ENCODE measurements at regions not wholly inside any gene's neighbourhood (a gene's known extent, or its start where the extent isn't known, plus 50 kb on each side); places are given as distances from the start of the nearest gene placed in this dataset.
"Not testable (repeated sequence)": the region's sequence is repeated elsewhere in the genome, so short reads cannot be mapped to it uniquely, and the experiment has no call there.

DNA sequence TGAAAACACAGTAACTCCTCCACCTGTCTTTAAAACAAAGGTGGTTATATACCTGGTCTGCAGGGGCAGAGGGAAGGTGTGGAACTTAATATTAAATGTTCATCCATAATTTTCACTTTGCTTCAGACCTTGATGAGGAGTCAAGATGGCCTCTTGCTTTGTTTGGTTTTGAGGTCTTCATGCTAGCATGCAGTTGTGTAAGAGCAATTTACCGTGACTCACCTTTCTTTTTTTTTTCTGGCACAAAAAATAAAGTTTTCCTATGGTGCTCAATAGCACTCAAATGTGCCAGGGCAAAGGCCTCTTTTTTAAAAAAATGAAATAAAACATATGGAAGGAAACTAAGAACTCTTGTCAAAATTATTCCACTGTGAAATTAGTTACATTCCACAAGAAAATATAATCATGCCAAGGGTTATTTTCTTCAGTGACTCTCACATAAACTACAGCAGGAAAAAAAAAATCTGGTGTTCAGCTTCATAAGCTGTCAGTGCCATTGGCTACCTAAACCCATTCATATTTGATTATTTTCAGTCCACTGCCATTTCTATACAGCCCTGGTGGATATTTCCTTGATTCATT, 128.2 kb downstream of the SLC7A11 start:
- DNase-seq = no peak

DNA sequence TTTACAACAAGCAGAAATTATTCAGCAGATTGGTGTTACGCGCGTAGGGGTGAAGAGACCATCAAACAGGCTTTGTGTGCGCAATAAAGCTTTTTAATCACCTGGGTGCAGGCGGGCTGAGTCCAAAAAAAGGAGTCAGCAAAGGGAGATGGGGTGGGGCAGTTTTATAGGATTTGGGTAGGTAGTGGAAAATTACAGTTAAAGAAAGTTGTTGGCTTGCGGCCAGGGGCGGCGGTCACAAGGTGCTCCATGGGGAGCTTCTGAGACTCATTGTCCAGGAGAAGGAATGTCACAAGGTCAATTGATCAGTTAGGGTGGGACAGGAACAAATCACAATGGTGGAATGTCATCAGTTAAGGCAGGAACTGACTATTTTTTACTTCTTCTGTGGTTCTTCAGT, 129.3 kb downstream of the SLC7A11 start:
- not testable (repeated sequence) for DNase-seq

DNA sequence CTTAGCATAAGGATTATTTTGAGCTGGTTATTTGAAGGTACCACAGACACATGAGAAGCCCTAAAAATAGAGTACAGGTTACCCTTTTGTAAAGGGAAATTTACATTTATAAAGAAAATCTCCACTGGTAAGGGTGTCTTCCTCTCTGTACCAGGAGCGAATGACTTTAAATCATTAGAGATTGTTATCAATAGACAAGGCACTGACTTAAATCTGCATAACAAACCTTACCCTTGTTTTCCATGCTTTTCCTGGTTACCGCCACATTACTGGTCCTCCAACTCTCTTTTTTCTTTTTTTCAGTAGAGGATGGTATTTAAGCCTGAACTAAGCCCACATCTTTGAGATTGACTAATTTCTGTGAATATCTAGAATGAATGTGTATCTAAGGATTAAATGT, 129.8 kb downstream of the SLC7A11 start:
- no peak for DNase-seq

DNA sequence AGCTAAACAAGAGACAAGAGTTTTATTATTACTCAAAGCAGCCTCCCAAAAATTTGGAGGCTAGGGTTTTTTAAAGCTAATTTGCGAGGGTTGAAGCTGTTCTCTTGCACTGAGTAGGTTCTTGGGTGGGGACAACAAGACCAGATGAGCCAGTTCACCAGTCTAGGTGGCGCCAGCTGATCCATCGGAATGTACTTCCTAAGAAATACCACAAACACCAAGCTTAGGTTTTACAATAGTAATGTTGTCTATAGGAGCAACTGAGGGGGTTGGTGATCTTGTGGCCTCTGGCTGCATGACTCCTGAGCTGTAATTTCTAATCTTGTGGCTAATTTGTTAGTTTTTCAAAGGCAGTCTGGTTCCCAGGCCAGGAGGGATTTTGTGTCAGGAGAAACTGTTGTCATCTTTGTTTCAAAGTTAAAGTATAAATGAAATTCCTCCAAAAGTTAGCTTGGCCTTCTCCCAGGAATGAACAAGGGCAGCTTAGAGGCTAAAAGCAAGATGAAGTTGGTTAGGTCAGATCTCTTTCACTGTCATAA, 130.6 kb downstream of the SLC7A11 start:
- DNase-seq = no peak

DNA sequence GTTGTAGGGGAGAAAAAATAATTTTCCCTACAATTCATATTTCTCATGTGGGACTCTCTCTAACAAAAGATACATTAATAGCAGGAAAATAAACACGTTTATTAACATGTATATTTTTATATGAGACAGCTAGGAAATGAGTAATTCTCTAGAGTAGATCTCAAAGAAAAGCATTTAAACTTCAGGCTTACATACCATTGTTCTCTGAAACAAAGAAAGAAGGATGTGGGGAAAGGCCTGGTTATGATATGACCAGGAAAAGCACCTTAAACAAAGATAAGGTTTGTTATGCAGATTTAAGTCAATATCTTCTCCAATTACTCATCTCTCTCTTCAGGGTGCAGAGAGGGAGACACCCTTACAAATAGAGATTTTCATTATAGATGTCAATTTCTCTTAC, 131.3 kb downstream of the SLC7A11 start:
- no peak for DNase-seq

DNA sequence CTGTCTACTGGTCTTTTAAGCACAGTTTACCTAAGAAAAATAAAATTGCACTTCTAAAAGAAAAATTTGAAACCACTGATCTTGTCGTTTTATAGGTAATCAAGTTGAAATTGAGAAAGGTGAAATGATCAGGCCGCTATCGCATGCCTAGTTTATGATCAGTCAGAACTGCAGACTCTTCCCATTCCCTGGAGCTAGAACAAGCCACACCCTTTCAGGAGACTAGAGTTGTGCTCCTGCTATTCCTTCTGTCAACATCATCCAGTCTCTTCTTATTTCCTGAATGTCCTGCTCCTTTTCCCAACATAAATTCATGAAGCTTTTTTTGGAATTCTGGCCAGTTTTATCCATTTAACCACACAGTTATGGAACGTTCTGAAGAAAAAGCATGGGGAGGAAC, 135.1 kb downstream of the SLC7A11 start:
- no peak for DNase-seq

DNA sequence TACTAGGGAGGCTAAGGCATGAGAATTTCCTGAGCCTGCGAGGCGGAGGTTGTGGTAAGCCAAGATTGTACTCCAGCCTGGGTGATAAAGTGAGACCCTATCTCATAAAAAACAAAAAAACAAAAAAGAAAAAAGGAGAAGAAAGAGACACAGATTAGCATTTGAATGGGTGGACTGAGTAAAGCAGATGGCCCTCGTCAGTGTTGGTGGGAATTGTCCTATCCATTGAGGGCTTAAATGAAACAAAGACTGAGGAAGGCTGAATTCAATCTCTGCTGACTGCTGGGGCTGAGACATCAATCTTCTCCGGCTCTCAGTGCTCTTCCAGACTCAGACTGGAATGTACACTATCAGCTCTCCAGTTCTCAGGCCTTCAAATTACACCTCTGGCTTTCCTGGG, 136.8 kb downstream of the SLC7A11 start:
- DNase-seq = no peak

DNA sequence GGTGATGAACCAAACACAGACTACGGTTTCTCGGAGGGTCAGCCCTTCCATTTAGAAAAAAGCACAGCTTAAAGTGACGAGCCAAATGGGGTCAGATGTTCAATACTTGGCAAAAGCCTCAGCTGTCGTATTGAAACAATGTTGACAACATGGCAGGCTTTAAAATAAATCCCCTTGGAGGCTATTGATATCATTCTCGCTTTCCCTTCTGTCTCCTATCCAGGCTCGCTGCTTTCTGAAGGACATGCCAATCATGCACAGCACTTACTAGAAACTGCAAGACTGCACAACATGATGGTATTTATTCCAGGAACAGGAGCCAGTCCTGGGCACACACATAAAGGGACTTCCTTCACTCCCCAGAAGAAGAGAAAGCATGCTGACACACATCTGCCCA, 137.9 kb downstream of the SLC7A11 start:
- DNase-seq = no peak

DNA sequence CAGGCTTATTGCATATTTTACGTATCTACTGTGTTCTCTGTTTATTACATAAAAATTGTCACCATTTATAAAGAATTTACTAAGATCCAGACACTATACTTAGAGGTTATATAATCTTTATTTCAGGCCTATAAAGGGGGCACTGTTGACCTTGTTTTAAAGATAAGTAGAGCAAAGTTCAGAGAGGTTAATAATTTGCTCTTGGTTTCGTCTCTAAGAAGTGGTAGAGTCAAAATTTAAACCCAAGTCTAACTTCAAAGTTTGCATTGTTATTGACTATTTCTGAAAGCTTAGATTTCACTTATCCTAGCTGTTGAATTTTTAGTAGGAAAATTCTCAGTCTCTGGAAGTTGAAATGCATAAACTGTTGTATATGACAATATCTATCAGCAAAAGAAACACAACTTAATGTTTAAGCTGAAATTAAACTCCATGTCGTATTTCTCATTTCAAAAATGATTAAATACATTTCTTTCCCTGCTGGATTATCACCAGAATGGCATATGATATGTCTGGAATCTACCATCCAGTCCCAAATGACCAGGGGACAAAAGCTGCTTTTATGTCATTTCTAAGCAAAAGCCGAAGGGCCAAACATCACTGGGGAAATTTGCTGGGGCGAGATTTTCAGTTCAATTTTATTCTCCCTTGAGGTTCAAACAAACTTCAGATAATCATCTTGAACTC, 138.4 kb downstream of the SLC7A11 start:
- no peak for DNase-seq

DNA sequence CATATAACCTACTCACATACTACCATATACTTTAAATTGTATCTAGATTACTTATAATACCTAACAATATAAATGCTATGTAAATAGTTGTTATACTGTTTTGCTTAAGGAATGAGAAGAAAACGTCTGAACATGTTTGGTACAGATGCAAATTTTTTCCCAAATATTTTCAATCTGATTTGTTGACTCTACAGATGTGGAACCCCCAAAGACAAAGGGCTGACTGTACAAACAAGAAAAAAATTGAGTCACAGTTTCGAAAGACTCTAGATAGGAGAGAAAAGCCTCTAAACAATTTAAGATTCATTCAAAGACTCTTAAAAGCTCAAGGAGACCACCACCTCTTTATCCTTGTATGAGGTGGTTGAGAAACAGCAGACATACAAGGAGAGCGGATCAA, 142.8 kb downstream of the SLC7A11 start:
- DNase-seq = no peak

DNA sequence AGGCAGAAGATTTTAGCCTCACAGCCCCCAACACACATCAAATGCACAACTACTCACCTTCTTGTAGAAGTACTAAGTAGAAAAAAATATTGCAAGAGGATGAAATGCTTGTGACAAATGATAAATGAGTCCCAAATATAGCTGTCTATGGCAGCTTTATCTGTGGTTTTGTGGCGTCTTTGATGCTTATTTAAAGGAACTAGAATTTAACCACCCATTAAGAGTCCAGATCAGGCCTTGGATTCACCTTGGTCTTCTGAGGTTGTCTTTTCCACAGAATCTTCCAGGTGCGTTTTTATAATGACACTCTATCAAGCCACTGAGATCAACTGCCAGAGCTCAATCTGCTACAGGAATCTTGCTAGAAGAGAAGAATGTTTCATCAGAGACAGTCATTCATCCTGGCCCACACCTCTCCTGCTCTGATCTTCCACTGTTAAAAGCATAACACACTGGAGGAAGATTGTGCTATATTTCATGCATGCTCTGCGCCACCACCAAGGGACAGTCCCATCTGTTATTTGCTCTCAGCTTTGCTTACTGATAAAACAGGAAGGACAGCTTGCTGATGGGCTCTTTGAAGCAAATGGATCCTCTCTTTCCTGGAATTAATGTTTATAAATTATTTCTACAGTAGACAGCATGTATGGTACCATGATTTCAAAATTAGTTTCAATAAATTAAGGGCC, 144.1 kb downstream of the SLC7A11 start:
- DNase-seq = no peak

DNA sequence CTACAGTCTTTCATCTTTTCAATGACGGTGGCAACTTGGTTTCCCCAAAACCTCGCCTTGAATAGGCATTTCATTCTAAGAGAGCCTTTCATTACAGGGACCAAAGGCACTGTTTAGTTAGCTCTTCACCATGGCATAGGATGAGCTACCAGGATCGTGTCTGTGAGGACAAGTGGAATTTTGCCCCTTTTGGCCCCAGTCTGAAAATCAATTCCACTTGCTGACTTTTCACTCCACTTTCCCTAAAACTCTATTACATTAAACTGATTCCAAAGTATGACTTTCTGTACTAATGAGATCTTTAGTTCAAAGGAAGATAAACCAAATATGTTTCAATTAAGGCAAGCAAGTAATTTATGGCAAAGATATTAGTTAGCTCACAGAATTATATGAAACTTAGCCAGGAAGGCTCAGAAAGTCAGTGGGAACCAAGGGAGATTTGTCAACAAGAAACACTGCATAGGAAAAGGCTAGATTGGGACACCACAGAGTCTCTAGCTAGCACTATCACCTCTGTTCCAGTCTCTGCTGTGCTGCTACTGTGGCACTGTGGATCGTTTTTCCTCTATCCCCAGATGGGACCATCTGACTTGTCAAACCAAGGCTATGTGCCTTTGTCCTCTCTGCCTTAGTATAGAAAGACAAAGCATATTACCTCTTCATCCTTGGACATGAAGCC, 145.6 kb downstream of the SLC7A11 start:
- no peak for DNase-seq

DNA sequence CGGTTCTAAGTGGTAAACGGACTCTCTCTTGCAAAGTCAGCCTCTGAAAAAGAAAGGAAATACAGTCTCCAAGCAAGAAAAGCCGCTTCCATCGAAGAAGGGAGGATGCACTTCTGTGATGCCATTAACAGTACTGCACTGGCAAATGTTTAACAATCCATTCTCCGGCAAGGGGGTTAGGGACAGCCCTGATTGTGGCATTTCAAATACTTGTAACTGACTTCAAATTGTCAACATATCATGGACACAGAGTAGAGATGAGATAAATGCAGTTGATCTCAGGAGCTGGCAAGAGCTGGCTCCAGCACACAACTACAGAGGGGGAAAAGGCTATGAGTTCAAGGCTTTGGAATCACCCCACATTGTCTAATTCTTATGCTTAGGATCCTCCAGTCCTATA, 146.8 kb downstream of the SLC7A11 start:
- DNase-seq = no peak

DNA sequence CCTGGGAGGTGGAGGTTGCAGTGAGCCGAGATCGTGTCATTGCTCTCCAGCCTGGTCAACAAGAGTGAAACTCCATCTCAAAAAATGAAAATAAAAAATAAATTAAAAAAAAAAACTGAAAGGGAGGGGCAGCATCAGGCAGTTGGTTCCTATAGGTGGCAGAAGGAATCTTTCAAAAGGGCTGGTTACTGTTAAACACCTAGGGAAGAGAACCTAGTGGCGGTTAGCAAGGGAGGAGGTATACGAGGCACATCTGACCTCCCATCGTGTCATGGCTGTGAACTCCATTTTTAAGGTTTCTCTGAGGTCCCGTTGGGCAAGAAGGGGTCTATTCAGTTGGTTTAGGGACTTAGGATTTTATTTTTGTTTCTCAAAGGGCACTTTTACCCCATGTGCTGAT, 150.1 kb downstream of the SLC7A11 start:
- DNase-seq = no peak

DNA sequence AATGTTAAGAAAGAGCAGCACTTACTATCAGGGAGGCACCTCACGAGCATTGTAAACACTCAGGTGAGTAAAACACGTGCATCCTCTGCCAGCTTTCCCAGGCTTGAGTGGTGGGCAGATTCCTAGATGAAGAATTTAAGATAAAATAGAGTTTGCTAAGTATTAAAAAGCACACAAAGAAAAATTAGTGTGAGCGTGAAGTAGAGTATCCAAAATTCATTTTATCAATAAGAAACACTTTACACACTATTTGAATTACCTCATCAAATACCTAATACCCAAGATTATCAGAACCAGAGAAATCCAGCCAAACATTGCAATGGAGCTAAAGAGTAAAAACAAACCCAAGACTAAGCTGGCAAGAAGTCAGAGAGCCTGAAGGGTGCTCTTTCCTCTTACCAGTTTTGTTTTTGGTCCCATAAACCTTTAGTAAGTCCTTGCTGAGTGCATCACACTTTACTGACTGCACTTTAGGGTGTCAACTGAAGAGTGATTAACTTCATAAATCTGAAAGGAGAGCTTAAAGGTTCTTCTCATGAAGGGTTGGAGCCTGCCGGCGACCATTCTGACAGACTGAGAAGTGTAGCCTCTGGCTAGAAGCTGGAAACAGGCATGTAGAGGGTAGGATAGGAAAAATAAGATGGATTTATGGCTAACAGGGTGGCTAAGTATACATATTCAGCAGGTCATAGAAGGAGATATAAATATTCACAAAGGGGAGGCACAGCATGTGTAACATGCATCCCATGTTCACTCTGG, 151.1 kb downstream of the SLC7A11 start:
- no peak for DNase-seq

DNA sequence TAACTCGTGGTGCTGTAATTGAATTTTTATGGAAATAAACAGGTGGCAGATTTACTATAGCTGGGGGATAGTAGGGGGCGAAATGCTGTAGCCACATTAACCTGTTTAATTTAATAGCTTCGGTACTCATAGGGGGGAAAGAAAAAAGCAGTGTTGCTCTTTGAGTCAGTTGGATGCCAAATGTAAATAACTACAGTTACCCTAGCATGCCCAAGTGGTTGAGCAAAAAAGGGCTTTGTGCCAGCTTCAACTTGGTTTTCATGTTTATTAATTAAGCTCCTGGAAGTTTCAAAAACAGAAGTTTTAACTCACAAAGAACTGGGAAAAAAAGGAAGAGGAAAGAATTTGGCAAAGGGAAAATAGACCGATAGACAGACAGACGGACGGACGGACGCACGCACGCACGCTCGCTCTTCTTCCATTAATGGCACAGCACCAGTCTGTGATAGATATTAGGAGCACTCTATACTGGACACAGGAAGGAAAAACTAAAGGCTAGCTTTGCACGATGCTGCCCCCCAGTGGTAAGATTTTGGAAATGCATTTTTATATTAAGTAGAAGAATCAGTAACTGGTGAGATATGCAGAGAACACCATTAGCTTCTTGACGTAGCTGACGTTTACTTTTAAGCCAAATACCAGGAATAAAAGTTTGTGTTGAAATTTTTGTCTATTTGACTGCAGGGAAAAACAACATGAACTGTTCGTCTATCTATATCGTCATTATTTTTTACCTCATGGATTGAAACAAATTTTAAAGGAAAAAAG, 151.8 kb downstream of the SLC7A11 start:
- DNase-seq = peak; percentile 38

DNA sequence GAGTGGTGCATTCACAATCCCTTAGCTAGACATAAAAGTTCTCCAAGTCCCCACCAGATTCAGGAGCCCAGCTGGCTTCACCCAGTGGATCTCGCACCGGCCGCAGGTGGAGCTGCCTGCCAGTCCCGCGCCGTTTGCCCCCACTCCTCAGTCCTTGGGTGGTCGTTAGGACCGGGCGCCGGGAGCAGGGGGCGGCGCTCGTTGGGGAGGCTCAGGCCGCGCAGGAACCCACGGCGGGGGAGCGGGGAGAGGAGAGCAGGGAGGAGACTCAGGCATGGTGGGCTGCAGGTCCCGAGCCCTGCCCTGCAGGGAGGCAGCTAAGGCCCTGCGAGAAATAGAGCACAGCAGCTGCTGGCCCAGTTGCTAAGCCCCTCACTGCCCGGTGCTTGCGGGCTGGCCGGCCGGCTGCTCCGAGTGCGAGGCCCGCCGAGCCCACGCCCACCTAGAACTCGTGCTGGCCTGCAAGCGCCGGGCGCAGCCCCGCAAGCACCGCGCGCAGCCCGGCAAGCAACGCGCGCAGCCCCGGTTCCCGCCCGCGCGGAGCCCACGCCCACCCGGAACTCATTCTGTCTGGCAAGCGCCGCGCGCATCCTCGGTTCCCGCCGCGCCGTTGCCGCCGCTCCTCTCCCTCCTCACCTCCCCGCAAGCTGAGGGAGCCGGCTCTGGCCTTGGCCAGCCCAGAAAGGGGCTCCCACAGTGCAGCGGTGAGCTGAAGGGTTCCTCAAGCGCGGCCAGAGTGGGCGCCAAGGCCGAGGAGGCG, 153.5 kb downstream of the SLC7A11 start:
- DNase-seq = no peak

DNA sequence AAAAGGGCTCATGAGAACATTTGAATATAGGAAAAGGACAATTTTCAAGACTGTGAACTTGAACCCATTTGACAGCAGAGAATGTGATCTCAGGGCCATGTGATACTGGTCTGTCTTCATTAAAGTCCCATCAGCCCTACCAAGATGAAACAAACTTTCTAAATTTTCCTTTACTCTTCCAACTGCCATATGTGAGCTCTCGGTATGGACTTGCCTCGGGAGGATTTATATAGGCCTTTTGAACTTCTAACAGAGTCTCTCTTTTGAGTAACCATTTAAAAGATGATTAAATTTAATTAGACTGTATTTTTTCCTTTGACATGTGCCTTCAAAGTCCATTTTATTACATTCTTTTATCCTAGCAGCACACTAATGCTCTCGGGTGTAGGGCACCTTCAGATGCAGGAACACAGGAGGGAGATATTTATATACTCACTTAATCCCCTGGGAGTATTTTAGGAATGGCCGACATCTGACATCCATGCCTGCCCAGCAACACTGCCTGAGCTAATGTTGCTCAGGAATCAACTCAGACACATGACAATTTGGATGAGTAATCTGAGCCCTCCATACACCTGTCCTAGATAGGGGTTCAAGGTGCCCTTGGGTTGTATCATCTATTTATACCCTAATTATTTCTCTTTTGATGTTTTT, 155.0 kb downstream of the SLC7A11 start:
- DNase-seq = no peak

DNA sequence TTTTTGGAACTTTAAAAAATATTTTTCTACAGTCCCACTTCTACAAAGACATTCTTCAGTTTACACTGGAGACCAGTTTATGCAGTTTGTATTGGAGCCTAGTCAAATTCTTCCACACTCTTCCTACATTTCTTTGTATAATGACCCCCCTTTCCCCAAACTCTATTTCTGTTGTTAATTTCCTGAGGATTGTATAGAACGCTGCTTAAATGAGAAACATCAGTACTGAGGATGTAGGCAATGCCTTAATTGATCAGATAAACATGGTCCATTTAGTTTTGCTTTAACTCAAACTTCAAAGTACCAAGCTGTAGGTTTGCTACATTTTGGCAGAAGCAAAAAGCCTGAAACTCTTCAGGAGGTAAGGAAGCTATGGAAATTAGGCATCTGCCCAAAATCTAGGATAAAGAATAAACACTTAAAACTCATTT, 155.5 kb downstream of the SLC7A11 start:
- DNase-seq = no peak

DNA sequence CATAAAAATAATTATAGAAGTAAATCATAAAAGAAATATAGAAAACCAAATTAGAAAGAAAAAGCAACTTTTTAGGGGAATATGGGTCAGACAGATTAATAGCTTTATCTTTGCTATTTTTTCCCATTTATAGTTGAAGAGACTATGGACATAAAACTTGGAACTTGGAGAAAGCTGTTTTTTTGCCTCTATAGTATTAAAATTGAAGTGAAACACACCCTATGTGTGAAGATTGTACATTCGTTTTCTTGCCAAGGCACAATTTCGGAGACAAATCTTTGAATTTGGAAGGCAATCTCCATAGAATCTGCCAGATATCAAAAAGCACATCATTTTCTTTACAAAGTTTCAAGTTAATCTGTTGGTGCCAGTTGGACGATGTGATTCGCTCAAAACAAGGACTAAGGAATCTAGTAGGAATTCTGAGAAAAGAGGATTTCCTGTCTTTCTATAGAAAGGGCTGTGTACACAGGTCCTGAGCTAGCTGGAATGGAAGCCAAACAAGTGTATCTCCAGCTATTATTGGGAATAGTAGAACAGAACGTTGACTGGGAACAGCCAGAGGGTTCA, 156.3 kb downstream of the SLC7A11 start:
- no peak for DNase-seq

Measured in CD4-positive, alpha-beta T cell treated with Interleukin-17A for 1 hour (primary cell).